T-helper 2 cell (primary cell): ENCODE measurements at regions not wholly inside any gene's neighbourhood (a gene's known extent, or its start where the extent isn't known, plus 50 kb on each side); places are given as distances from the start of the nearest gene placed in this dataset.

Experiments
- DNase-seq, 5 experiments: peaks; one replicate each; pipeline versions ENCODE4 v3.0.0 to v3.0.0-alpha.2; 2012 to 2022

DNA sequence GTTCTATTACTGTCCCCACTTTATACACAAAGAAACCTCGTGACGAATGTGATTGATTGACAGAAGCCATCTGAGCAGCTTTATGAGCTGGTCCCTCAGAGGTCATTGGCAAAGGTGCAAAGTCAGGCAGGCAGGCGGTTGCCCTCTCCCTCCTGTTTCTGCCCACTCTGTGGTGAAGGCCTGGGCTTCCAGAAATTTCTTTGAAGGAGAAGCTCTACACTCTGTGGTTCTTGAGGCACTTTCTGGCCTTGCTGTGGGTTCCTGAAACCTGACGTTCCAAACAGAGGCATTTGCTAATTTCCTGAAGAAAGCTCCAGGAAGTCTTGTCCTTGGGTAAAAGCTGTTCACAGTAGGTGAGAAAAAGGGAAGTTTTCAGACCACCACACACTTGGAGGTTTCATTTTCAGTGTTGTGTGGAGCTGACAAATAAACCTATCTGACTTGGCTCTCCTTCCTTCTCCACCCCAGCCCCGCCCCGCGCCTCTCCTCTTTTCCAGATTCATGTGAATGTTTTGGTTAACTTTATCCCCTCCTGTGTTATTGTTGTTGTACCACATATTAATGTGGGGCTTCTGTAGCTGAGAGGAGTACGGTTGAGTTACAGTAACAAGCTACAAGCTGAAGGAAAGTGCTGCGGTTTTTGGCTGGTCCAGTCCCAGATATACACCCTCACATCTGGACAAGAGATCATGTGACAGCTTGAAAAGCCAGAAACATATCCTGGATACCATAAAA lies 274.1 kb downstream of the CLIC5 start:
- no peak for DNase-seq

DNA sequence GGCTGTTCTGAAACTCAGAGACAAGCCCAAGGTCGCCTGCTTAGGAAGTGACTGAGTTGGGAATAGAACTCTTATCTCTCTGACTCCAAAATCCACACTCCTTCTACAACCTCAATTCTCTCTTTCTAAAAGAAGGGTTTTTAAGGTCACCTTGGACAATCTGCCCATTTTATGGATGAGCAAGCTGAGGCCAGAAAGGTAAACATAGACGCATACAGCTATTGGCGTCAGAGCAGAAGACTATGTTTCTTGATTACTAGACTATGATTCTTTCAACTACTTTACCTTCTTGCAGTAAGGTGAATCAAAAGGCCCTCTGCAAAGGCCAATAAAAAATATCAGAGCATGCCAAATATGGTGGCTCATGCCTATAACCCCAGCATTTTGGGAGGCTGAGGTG lies 276.6 kb downstream of the CLIC5 start:
- DNase-seq: no peak

GRCh38 chr6:45738057-45738455 lies 277.6 kb downstream of the CLIC5 start:
- peak in 1 of 5 experiments; percentile 49 for DNase-seq

GRCh38 chr6:45737331-45738056 lies 278.2 kb downstream of the CLIC5 start:
- DNase-seq: peak in 1 of 5 experiments; percentile 87

GRCh38 chr6:45736134-45736533 lies 279.5 kb downstream of the CLIC5 start:
- peak in 1 of 5 experiments; percentile 36 for DNase-seq

DNA sequence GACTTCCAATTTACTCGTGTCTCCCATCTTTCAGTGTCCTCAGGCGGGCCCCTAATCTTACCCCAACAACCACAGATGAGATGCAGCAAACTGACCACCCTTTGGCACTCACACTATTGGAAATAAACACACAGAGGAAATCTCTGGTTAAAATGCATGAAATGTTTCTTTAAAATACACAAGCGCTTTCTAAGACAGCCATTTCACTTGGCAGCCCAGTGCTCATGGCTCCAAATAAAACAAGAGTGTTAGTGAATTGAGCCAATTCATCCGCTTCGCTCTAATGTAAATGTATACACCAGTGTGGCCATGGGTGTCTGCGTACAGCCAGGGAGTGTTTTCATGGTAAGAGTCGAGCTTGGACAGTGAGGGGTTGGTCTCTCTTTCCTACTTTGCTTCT lies 282.9 kb downstream of the CLIC5 start:
- DNase-seq: no peak

GRCh38 chr6:45730232-45730631 lies 285.4 kb downstream of the CLIC5 start:
- DNase-seq: no peak

DNA sequence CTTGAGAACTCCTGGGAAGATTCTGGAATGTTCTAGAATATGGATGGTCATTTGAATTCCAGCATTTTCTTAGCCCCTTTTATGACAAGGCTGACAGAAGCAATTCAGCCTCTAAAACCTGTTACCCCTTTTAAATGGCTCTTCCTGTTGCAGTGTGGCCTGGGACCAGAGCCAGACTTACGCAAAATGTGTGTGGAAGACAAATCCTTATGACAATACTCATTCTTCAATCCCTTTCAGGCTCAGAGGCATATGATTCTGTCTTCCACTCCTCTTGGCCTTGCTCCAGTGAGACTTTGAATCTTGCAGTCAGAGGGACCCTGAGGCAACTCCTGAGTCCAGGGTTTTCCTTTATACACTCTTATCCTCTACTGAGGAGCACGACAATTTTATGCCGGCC lies 287.0 kb downstream of the CLIC5 start:
- no peak for DNase-seq

GRCh38 chr6:45727819-45728449 lies 287.7 kb downstream of the CLIC5 start:
- no peak for DNase-seq

DNA sequence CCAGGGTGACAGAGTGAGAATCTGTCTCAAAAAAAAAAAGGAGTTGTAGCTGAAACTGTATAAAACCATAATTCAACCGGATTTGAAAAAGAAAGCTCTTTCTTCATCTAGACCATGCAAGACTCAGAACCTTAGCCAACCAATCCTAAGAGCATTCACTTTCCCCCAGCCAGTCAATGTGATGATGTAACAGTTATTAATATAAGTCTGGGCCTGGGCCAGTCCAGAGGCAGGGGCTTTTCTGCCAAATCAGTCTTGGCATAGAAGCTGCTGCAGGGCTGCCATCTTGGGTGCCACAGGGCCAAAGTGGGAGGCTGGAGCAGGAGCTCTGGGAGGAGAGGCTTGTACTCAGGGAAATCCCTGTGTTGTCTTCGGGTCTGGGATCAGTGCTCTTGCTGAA lies 288.4 kb downstream of the CLIC5 start:
- no peak for DNase-seq

- DNase-seq: no peak
Observed at GRCh38 chr6:45726444-45726843, 289.2 kb downstream of the CLIC5 start.

DNA sequence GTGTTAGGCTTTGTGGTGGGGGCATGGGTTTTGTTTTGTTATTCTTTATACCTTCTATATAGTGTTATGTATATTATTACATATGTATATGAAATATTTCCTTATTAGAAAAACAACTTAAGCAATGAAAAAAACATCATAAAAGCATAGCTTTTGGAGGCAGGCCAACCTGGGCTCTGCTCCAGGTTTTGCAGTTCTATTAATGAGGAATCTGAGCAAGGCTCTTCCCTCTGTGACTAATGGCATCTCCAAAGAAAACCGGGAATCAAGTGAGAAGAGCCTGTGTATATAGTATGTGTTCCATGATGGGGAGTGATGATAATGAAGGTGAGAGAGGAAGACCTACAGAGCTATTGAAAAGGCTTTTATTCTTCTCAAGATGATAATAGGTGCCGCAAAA lies 291.1 kb downstream of the CLIC5 start:
- no peak for DNase-seq

- no peak for DNase-seq
Observed at GRCh38 chr6:45724027-45724426, 291.6 kb downstream of the CLIC5 start.

DNA sequence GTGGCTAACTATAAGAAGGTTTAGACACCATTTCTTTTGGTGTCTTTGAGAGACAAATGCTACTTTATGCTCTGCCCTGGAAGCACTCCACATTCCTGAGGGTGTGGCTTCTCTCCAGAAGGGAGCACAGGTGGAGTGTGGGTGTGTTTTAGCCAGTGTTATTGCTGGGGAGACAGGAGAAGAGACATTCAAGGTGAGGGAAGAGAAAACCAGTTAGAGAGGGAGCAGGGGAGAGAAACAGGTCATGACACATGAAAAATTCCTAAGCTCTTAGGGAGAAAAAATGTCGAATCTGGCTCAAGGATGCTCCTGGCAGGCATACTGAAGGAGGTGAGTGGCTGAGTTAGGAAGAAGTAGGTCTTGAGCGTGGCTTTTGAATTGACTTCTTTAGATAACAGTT lies 292.8 kb downstream of the CLIC5 start:
- no peak for DNase-seq

- no peak for DNase-seq
Observed at GRCh38 chr6:45721665-45722064, 294.0 kb downstream of the CLIC5 start.

GRCh38 chr6:45718871-45719270 lies 296.8 kb downstream of the CLIC5 start:
- no peak for DNase-seq

DNA sequence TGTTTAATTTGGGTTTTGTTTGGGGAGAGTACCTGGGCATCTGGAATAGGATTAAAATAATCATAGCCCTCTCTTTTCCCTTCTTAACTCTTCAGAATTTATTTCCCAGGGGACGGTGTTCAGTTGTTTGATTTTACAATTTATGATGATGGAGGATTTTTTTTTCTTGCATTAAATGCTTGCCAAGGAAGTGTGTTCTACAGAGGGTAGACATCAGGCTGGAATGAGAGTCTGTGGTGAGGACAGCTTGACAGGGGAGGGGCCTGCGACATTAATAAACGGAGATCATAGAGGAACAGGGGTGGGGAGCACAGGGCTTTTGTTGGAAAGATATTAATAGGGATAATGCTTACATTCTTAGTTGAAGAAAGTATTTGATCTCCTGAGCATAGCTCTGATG lies 297.5 kb downstream of the CLIC5 start:
- no peak for DNase-seq

DNA sequence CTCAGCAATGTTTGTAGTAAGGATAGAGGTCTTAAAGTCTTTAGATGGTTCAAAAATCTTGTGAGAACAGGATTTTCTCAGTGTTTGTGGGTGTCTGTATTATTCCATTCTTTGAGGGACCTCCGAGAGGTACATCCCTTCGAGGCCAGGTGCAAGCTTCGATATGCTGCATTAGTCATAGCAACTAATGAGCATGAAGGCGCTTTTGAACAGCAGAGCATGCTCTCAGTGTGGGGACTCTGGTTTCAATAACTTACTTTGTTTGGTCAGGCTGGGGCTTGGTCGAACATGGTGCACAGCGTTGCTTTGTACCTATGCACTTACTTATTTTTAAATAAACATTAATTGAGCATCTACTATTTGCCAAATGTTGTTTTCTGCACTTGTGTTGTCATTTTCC lies 297.9 kb downstream of the CLIC5 start:
- no peak for DNase-seq

GRCh38 chr6:45717027-45717426 lies 298.6 kb downstream of the CLIC5 start:
- DNase-seq: no peak

GRCh38 chr6:45715508-45715803 lies 300.2 kb downstream of the CLIC5 start:
- no peak for DNase-seq

DNA sequence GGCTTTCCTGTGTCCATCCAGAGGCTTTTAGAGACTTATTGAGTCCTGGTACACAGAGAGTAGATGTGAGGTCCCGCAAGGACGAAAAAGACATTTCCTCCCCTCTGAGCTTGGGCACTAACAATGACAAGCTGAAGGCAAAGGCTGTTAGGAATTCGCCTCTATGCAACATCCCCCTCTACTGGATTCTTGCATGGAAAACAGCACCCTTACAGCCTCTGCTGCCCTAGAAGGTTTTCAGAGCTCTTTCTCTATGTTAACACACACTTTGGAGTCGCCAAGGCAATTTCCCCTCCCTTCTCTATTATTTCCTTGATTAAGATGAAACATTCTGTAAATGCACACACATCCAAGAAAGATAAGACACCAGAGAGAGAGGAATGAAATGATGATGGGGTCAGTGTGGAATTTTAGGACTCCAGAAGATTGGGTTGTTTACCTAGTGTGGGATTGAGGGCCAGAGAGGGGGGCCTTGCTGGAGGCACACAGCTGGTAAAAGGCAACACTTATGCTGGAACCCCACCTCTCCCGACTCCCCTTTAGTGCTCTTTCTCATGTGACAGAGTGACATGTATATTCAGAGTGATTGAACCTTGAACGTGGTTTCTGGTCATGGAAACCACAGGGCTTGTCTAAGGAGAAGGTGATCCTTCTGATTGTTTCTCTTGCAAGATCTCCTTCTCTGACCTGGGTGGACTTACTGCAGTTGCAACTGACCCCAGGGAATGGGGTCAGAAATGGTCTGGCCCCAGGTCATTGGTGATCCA lies 300.7 kb downstream of the CLIC5 start:
- peak in 3 of 5 experiments; percentile 18 to 89 (median 26) for DNase-seq

- peak in 2 of 5 experiments; percentile 21 to 83 for DNase-seq
Observed at GRCh38 chr6:45714006-45714730, 301.5 kb downstream of the CLIC5 start.
